DMS114 treated with DMSO at 0.1 percent for 48 hours (cell line): ENCODE measurements at regions not wholly inside any gene's neighbourhood (a gene's known extent, or its start where the extent isn't known, plus 50 kb on each side); places are given as distances from the start of the nearest gene placed in this dataset.
"Not testable (repeated sequence)": the region's sequence is repeated elsewhere in the genome, so short reads cannot be mapped to it uniquely, and the experiment has no call there.

Experiments
- DNase-seq: peaks from one replicate; lab custom pipeline; 2025; ENCODE audit not compliant: unreplicated experiment; lab: John Stamatoyannopoulos, UW

DNA sequence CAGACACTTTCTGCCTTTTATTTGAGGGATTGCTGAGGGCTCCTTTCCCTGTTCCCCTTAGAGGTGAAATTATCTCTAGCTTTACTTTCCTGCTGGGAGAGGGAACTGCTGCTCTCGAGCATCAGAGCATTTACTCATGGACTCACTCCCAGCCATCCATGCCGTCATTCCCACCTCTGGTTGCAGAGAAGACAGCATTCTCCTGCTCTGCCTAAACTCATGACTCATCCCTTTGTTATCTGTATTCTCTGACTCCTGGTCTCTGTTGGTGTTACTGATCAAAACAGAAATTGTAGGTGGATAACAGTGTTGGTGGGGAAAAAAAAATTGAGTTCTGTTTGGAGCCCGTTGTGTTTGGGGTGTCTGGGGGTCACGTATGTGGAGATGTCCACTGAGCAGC, 159.3 kb downstream of the TTC8 start:
- DNase-seq = no peak

DNA sequence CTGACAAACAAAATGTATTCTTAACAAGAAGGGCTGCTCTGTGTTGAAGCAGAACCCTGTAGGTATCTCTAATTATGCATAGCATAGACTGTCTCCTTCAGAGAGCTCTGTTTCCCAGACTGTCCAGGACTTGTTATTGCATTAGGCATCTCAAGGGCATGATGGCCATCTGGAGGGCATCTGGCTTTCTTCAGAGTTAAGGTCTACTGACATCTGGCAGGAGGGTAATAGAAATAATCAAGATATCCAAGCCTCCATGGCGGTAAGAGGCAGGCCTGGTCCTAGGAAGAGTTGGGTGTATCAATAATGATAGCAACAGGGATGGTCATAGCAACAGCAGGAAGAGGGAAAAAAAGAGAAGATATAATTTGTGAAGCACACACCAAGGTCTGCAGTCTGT, 161.2 kb downstream of the TTC8 start:
- no peak for DNase-seq

- no peak for DNase-seq
Observed at GRCh38 chr14:88986146-88986841, 161.8 kb downstream of the TTC8 start.

- not testable (repeated sequence) for DNase-seq
Observed at GRCh38 chr14:88986908-88987307, 162.5 kb downstream of the TTC8 start.

GRCh38 chr14:88987516-88987915, 163.1 kb downstream of the TTC8 start:
- no peak for DNase-seq

DNA sequence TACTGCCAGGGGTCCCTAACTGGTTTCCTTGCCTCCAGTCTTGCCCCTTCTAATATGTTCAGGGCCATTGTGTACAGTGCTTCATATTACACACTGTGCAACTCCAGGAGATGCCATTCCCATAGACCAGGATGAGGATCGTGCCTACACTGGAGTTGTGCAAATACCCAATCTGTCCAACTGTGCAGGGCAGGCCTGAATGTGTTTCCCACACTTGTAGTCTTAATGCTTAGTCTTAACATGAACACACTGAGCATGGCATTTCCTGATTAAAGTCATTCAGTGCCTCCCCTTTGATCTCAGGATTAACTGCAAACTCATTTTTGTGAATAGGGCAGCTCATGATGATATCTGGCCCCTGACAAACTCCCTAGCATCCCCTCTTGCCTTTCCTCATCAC, 165.5 kb downstream of the TTC8 start:
- DNase-seq = no peak

DNA sequence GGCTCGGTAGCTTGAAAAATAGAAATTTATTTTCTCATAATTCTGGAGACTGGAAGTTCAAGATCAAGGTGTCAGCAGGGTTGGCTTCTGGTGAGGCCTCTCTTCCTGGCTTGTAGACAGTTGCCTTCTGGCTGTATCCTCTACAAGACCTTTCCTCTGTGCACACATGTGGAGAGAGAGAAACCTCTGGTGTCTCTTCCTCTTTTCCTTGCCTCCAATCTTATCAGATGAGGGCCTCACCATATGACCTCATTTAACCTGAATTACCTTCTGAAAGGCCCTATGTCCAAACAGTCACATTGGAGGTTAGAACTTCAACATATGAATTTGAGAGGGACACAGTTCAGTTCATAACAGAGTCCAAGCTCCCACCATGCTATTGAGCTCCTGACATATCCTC, 166.4 kb downstream of the TTC8 start:
- DNase-seq = no peak

DNA sequence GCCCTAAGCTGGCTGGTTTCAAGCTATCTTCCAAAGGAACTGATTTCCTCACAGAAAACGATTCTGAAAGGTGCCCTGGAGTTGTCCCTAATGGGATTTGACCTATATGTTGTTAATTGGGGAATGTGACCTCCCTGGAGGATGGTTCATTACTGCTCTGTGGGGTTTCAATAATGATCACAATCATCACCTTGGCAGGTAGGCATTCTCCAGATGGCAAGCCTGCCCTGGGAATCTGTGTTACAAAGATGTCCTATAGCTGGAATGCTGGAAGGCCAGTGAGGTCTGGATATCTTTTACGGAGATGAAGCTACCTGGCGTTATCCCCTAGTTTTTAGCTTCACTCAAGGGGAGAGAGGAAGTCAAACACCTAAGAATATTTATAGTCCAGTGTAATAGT, 167.6 kb downstream of the TTC8 start:
- no peak for DNase-seq

DNA sequence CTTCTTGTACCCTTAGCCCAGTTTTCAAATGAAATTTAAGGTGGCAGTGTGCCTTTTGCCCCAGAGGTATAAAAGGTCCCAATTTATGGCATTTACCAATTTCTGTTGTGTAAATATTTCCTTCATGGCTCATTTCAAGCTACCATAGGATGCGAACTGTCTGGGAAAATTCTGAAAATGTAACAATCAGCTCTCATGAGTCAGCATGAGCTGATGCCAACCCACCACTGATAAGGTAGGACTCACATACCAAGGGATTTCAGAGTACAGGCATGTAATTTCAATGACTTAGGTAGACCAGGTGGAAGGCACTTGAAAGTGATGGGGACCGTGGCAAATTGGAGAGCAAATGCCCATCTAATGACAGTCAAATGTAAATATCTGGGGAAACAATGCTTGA, 169.5 kb downstream of the TTC8 start:
- no peak for DNase-seq

DNA sequence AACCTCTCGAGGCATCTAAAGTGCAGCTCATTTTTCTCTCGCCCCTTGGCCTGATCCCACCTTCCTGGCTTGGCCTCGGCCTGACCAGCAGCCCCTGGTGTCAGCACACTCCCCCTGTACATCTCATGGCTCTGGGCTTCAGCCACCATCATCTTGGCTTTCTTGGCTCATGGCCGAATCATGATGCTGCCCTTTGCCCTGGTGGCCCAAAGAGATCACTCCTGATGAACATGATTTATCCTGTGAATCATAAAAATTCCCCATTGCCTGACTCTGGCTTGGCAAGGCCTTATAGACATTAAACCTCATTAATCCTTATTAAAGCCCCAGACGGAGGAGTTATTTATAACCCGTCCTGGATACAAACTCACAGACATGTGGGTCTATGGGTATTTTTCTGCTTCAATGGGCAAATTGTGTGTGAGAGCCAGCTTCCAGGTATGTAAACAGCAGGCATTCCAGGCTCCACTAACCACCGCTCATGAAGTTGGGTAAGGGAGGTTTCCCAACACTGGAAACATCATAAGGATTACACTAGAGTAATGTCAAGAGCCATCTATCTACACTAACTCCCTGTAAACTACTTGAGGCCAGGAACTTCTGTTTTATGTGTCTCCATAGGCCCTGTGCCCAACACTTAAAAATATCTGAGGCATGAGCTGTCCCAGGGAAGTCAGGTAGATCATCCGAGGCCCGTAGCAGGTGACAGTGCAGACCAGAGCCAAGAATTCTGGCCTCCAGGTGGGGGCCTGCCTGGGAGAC, 171.2 kb downstream of the TTC8 start:
- DNase-seq = no peak

- no peak for DNase-seq
Observed at GRCh38 chr14:88998027-88998426, 173.6 kb downstream of the TTC8 start.

DNA sequence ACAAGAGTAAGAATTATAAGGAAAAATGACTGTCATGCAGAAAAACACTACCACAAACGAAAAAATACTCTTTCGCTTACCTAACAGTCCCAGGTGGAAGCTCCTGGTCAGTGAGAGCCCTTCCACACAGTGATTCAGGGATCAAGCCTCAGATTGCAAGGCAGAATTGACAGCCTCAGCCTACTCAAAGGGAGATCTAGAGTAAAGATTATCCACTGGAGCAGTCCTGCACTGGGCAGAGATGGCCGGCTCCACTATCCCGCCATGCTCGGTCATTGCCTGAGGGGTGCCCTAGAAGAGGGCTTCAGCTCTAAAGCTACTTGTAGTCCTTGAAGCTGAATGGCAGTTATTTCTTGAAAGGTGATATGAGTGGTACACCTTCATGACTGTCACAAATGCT, 174.7 kb downstream of the TTC8 start:
- DNase-seq = no peak

DNA sequence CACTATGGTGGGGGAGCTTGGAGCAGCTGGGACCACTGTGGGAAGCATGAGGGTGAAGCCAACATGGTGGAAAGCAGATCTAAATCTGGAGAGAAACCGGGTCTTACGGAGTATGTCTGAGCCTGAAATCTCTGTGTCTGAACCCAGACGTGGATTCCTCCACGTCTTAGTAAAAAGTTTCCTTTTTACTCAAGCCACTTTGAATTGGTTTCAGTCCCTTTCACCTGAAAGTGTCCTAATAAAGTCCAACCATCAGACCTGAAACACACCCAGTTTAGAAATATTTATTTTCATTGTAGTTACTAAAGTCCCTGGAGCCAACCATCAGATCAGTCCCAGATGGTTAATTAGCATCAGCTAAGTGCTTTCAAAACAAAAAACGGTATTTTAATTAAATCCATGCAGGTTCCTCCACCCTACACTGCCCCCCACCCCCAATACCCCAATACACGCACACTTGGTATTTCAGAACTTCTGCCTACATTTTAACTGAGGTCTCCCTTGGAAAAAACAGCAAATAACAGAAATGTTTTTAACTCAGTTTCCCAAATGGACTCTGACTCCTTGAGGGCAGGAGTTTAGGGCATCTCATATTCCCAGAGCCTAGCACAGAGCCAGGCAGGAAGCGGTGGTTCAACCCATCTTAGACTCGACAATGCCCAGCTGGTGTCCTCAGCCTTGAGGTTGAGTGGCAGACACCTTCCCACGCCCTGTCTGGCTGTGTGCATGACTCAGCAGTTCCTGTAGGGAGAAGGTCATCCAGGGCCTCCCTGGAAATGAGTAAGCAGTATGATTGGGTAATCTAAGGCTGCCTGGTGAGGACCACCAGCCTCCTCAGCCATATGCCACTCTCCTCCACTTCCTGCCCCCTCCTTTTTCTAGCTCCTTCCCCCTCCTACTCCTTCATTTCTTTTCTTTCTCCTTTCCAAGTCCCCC, 175.8 kb downstream of the TTC8 start:
- no peak for DNase-seq

DNA sequence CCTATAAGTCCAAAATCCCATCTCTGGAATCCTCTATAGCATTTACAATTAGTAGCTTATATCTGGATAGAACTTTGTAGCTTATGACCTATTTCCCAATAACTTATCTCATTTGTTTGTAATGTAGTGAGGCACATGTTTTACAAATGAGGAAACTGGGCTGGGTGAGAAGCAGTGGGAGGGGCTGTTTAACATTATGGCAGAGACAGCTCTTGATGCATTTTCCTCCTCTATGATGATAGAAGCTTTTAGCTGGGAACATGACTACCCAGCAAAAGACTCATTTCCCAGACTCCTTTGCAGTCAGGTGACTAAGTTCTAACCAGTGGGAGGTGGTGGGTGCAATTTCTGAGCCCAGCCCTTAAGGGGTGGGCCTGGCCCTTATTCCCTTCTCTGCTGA, 179.7 kb downstream of the TTC8 start:
- no peak for DNase-seq

GRCh38 chr14:89007906-89008305, 183.5 kb downstream of the TTC8 start:
- no peak for DNase-seq

GRCh38 chr14:89011355-89012281, 187.2 kb downstream of the TTC8 start:
- DNase-seq = no peak

GRCh38 chr14:89012282-89013097, 188.0 kb downstream of the TTC8 start:
- DNase-seq = no peak

DNA sequence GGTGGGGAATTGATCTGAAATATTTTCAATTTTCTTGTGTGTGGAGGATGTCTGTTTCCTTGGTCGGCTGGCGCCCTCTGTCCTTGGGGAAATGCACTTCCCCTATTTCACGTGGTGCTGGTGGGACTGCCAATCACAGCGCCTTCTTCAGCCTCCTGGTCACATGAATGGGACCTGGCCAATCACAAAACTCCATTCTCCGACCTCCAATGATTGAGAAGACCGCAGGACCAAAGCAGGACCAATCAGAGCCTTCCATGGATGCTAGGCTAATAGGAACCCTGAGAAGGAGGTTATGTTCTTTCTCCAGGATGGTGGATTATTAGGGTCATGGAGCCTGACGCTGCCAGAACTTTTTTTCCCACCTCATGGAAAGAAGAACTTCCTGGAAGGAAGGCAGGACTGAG, 188.7 kb downstream of the TTC8 start:
- no peak for DNase-seq

- DNase-seq = no peak
Observed at GRCh38 chr14:89013698-89014568, 189.5 kb downstream of the TTC8 start.
